GM10248 (cell line): ENCODE measurements at regions not wholly inside any gene's neighbourhood (a gene's known extent, or its start where the extent isn't known, plus 50 kb on each side); places are given as distances from the start of the nearest gene placed in this dataset.

ENCODE experiments used
- CTCF ChIA-PET: fragments of 300-600 bp; sonication (Branson Sonifier 250); formaldehyde crosslinking; extraction: SDS; loops from one replicate; lab custom pipeline; 2021; ENCODE audit warnings: antibody characterized with exemption; lab: Yijun Ruan, JAX
- POLR2A ChIA-PET: fragments of 350-650 bp; sonication (Branson Sonifier 250); formaldehyde crosslinking; extraction: SDS; loops from one replicate; lab custom pipeline; 2020; ENCODE audit warnings: antibody characterized with exemption; lab: Yijun Ruan, JAX
- DNase-seq: peaks from one replicate; pipeline ENCODE4 v3.0.0; 2012; ENCODE audit errors: extremely low spot score
- CTCF ChIP-seq: IDR thresholded peaks from 2 replicates; pipeline ENCODE4 v1.5.1; 2012; ENCODE audit warnings: mild to moderate bottlenecking, low read depth; ENCODE audit errors: extremely low read depth, missing control alignments, control extremely low read depth

- CTCF ChIA-PET, result no interaction called here
- no peak for TF ChIP-seq CTCF
- POLR2A ChIA-PET, result no interaction called here
- DNase-seq, result no peak
Measured at GRCh38 chrX:35858361-35858760, 60.2 kb downstream of the MAGEB16 start.

- POLR2A ChIA-PET, result no interaction called here
- CTCF ChIA-PET, result no interaction called here
- TF ChIP-seq CTCF, result no peak
- no peak for DNase-seq
Measured at GRCh38 chrX:35858906-35859305, 60.6 kb upstream of the CFAP47 start.

- CTCF ChIA-PET, result interaction anchor here (1.6 kb wide), 1 partner anchor 21 kb away, joined by 5 read pairs; no protein-coding TSS in a partner anchor
Measured at GRCh38 chrX:35868501-35868900, 51.0 kb upstream of the CFAP47 start.

More at GRCh38 chrX:35868501-35868900, 51.0 kb upstream of the CFAP47 start:
- no peak for TF ChIP-seq CTCF
- DNase-seq, result no peak
- POLR2A ChIA-PET, result no interaction called here
